ENCODE measurements at regions not wholly inside any gene's neighbourhood (a gene's known extent, or its start where the extent isn't known, plus 50 kb on each side); places are given as distances from the start of the nearest gene placed in this dataset.

GRCh38 chr6:9554323-9554722, 860.6 kb downstream of the TFAP2A start:
- no peaks in the 10 kb centered on the region for H3K36me3 ChIP-seq (ENCODE audit: control insufficient read depth, insufficient read depth, low read length)
- no peaks in the 10 kb centered on the region for H3K27me3 ChIP-seq (ENCODE audit: control insufficient read depth, insufficient read depth, low read length)
- POLR2A ChIA-PET: no interaction called here
- TF ChIP-seq, protein P1, sequence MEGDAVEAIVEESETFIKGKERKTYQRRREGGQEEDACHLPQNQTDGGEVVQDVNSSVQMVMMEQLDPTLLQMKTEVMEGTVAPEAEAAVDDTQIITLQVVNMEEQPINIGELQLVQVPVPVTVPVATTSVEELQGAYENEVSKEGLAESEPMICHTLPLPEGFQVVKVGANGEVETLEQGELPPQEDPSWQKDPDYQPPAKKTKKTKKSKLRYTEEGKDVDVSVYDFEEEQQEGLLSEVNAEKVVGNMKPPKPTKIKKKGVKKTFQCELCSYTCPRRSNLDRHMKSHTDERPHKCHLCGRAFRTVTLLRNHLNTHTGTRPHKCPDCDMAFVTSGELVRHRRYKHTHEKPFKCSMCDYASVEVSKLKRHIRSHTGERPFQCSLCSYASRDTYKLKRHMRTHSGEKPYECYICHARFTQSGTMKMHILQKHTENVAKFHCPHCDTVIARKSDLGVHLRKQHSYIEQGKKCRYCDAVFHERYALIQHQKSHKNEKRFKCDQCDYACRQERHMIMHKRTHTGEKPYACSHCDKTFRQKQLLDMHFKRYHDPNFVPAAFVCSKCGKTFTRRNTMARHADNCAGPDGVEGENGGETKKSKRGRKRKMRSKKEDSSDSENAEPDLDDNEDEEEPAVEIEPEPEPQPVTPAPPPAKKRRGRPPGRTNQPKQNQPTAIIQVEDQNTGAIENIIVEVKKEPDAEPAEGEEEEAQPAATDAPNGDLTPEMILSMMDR (IDR thresholded peaks at IDR 0.05): no peak
- TF ChIP-seq POLR2AphosphoS5 (IDR thresholded peaks at IDR 0.05; ENCODE audit: low read depth, low read length) (no peak), SIN3A (IDR thresholded peaks at IDR 0.05; ENCODE audit: borderline replicate concordance, insufficient read depth, low read depth, low read length) (no peak), TCF7L2 (IDR thresholded peaks at IDR 0.05; ENCODE audit: low read depth, low read length) (no peak)
- TF ChIP-seq, protein P2, sequence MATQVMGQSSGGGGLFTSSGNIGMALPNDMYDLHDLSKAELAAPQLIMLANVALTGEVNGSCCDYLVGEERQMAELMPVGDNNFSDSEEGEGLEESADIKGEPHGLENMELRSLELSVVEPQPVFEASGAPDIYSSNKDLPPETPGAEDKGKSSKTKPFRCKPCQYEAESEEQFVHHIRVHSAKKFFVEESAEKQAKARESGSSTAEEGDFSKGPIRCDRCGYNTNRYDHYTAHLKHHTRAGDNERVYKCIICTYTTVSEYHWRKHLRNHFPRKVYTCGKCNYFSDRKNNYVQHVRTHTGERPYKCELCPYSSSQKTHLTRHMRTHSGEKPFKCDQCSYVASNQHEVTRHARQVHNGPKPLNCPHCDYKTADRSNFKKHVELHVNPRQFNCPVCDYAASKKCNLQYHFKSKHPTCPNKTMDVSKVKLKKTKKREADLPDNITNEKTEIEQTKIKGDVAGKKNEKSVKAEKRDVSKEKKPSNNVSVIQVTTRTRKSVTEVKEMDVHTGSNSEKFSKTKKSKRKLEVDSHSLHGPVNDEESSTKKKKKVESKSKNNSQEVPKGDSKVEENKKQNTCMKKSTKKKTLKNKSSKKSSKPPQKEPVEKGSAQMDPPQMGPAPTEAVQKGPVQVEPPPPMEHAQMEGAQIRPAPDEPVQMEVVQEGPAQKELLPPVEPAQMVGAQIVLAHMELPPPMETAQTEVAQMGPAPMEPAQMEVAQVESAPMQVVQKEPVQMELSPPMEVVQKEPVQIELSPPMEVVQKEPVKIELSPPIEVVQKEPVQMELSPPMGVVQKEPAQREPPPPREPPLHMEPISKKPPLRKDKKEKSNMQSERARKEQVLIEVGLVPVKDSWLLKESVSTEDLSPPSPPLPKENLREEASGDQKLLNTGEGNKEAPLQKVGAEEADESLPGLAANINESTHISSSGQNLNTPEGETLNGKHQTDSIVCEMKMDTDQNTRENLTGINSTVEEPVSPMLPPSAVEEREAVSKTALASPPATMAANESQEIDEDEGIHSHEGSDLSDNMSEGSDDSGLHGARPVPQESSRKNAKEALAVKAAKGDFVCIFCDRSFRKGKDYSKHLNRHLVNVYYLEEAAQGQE (IDR thresholded peaks at IDR 0.05; ENCODE audit: insufficient read depth in 1 of 2, low read depth in 2 of 2, low read length in 1 of 2): no peak
- ATAC-seq (no peak), DNase-seq (ENCODE audit: low read depth, low spot score) (no peak)
- H3K4me1 ChIP-seq (ENCODE audit: control insufficient read depth, insufficient read depth, low read length): no peaks in the 10 kb centered on the region
- H3K9me3 ChIP-seq (ENCODE audit: control insufficient read depth, insufficient read depth, low read depth, low read length): peaks cover 8% of the 10 kb centered on the region; the same call in 1 of the 2 replicates
- BruUV-seq (replicated peaks): no TSS peak
- no peak overlapping the region for H3K4me3 ChIP-seq (ENCODE audit: low read depth in 2 of 2, low read length in 2 of 2)
- H3K27ac ChIP-seq (ENCODE audit: low read length): no peak overlapping the region
- in situ Hi-C loops (cut with HindIII; ENCODE audit: low pct_unique_long_range_greater_than_20kb, low sequenced_read_pairs) (no loop called here), intact Hi-C loops (cut with micrococcal nuclease; ENCODE audit: unreplicated experiment) (no loop called here)
- CTCF ChIA-PET: no interaction called here

DNA sequence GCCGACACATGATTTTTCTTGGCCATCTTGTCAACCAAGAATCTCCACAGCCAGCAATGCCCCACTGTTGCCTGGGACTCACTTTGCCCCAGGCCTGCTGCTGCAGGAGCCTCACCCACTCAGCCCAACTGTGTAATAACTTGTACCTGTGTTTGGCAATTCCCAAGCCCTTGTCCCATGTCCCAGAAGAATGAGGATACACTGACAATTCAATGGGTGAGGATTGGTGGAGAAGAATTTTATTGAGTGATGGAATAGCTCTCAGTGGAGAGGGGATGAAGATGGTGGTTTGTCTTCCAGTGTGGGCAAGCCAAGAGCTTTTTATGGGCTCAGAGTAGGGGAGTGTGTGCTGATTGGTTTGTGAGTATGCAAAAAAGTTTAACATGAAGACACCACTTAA, 861.9 kb downstream of the TFAP2A start:
- TF ChIP-seq SIN3A (IDR thresholded peaks at IDR 0.05; ENCODE audit: borderline replicate concordance, insufficient read depth, low read depth, low read length) (no peak), POLR2AphosphoS5 (IDR thresholded peaks at IDR 0.05; ENCODE audit: low read depth, low read length) (no peak), TCF7L2 (IDR thresholded peaks at IDR 0.05; ENCODE audit: low read depth, low read length) (no peak)
- TF ChIP-seq, protein P1 (IDR thresholded peaks at IDR 0.05): no peak
- TF ChIP-seq, protein P2 (IDR thresholded peaks at IDR 0.05; ENCODE audit: insufficient read depth in 1 of 2, low read depth in 2 of 2, low read length in 1 of 2): no peak
- no peaks in the 10 kb centered on the region for H3K36me3 ChIP-seq (ENCODE audit: control insufficient read depth, insufficient read depth, low read length)
- H3K9me3 ChIP-seq (ENCODE audit: control insufficient read depth, insufficient read depth, low read depth, low read length): peaks cover 8% of the 10 kb centered on the region; the same call in 1 of the 2 replicates
- intact Hi-C loops (cut with micrococcal nuclease; ENCODE audit: unreplicated experiment): no loop called here
- ChIA-PET CTCF (no interaction called here), POLR2A (no interaction called here)
- ATAC-seq: no peak
- no peak for DNase-seq (ENCODE audit: low read depth, low spot score)
- H3K27ac ChIP-seq (ENCODE audit: low read length): no peak overlapping the region
- no peak overlapping the region for H3K4me3 ChIP-seq (ENCODE audit: low read depth in 2 of 2, low read length in 2 of 2)
- no peaks in the 10 kb centered on the region for H3K4me1 ChIP-seq (ENCODE audit: control insufficient read depth, insufficient read depth, low read length)
- no peaks in the 10 kb centered on the region for H3K27me3 ChIP-seq (ENCODE audit: control insufficient read depth, insufficient read depth, low read length)
- in situ Hi-C loops (cut with HindIII; ENCODE audit: low pct_unique_long_range_greater_than_20kb, low sequenced_read_pairs): no loop called here
- BruUV-seq (replicated peaks): no TSS peak

Data from Panc1 (cell line).